Osteoblast (primary cell): ENCODE measurements at regions not wholly inside any gene's neighbourhood (a gene's known extent, or its start where the extent isn't known, plus 50 kb on each side); places are given as distances from the start of the nearest gene placed in this dataset. TPM values are rescaled to one million over a fixed set of nuclear protein-coding genes. Genes with fewer than 3 reads are reported as not detected.

ENCODE experiments used
- DNase-seq: peaks from one replicate; pipeline ENCODE4 v3.0.0; 2011; ENCODE audit warnings: low spot score, mixed read lengths; ENCODE audit not compliant: insufficient read length; ENCODE audit errors: missing footprints
- H2AFZ ChIP-seq: 2 replicates; pipeline ENCODE4 v1.6.0; 2011; ENCODE audit warnings: mild to moderate bottlenecking, low read length
- H3K27ac ChIP-seq: 2 replicates; pipeline ENCODE4 v1.5.1; 2011; ENCODE audit warnings: mild to moderate bottlenecking, low read depth, low read length, moderate library complexity
- H3K27me3 ChIP-seq: 2 replicates; pipeline ENCODE4 v1.6.0; 2012; ENCODE audit warnings: mild to moderate bottlenecking, control low read depth, inconsistent platforms, low read length, moderate library complexity; ENCODE audit not compliant: insufficient read depth
- H3K36me3 ChIP-seq: 2 replicates; pipeline ENCODE4 v1.5.1; 2011; ENCODE audit warnings: mild to moderate bottlenecking, low read length, control low read depth, moderate library complexity; ENCODE audit not compliant: insufficient read depth
- H3K4me1 ChIP-seq: 2 replicates; pipeline ENCODE4 v1.5.1; 2011; ENCODE audit warnings: mild to moderate bottlenecking, low read length, control low read depth, moderate library complexity; ENCODE audit not compliant: insufficient read depth
- H3K4me2 ChIP-seq: 2 replicates; pipeline ENCODE4 v1.6.0; 2011; ENCODE audit warnings: mild to moderate bottlenecking, low read length; ENCODE audit not compliant: insufficient read depth
- H3K4me3 ChIP-seq: fragments of 200-600 bp; sonication (generic); 3 replicates; pipeline ENCODE4 v1.5.1; 2012; ENCODE audit warnings: mild to moderate bottlenecking, low read length, inconsistent platforms; ENCODE audit not compliant: insufficient read depth
- H3K79me2 ChIP-seq: 2 replicates; pipeline ENCODE4 v1.6.0; 2012; ENCODE audit warnings: mild to moderate bottlenecking, low read length, control low read depth, inconsistent platforms; ENCODE audit not compliant: insufficient read depth
- H3K9me3 ChIP-seq: 2 replicates; pipeline ENCODE4 v1.5.1; 2011; ENCODE audit warnings: low read depth, low read length, control low read depth
- H4K20me1 ChIP-seq: 2 replicates; pipeline ENCODE4 v1.6.0; 2012; ENCODE audit warnings: mild to moderate bottlenecking, low read length, control low read depth; ENCODE audit not compliant: insufficient read depth
- small RNA-seq: library from RNA; depleted of rRNA; stranded (forward); fragments of <200 nt; gene quantifications from one replicate; pipeline ENCODE3, GENCODE V24; 2012
- TF ChIP-seq, protein P1 (sequence below): IDR thresholded peaks from 2 replicates; pipeline ENCODE4 v1.5.1; 2011; ENCODE audit warnings: mild to moderate bottlenecking, low read depth, low read length, moderate library complexity; ENCODE audit errors: extremely low read depth

DNA sequence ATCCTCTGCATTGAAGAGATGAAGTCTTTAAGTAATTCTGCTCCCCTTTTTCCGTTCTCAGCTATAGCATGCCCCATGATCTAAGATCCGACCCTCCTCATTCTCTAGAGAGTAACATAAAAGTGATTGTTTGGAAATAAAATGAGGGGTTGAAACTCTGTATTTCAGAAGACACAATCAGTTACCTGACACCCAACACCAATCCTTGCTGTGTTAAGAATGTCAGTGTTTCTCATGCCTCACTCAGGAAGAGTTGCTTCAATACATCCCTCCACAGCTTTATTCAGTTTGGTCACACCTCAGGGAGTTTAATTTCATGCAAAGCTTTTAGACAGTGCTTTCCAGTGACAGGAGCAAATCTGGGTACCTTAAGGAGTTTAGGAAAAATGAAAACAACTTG, 49.9 kb upstream of the RBBP8 start:
- H3K9me3 ChIP-seq = no peaks in the 10 kb centered on the region
- no peaks in the 10 kb centered on the region for H3K79me2 ChIP-seq
- H3K4me2 ChIP-seq = no peak overlapping the region
- TF ChIP-seq, protein P1, sequence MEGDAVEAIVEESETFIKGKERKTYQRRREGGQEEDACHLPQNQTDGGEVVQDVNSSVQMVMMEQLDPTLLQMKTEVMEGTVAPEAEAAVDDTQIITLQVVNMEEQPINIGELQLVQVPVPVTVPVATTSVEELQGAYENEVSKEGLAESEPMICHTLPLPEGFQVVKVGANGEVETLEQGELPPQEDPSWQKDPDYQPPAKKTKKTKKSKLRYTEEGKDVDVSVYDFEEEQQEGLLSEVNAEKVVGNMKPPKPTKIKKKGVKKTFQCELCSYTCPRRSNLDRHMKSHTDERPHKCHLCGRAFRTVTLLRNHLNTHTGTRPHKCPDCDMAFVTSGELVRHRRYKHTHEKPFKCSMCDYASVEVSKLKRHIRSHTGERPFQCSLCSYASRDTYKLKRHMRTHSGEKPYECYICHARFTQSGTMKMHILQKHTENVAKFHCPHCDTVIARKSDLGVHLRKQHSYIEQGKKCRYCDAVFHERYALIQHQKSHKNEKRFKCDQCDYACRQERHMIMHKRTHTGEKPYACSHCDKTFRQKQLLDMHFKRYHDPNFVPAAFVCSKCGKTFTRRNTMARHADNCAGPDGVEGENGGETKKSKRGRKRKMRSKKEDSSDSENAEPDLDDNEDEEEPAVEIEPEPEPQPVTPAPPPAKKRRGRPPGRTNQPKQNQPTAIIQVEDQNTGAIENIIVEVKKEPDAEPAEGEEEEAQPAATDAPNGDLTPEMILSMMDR = no peak
- DNase-seq = no peak
- H4K20me1 ChIP-seq = no peaks in the 10 kb centered on the region
- no peak overlapping the region for H3K4me3 ChIP-seq
- no peaks in the 10 kb centered on the region for H3K4me1 ChIP-seq
- H2AFZ ChIP-seq = no peak overlapping the region
- no peaks in the 10 kb centered on the region for H3K36me3 ChIP-seq
- peaks cover 7% of the 10 kb centered on the region for H3K27me3 ChIP-seq
- no peak overlapping the region for H3K27ac ChIP-seq

Small RNA genes lying in the stretch of these regions (small RNA-seq; reads per million reads assigned to genes)
- gene RNU6-1032P = not detected
